GM19467 (cell line): ENCODE measurements at regions not wholly inside any gene's neighbourhood (a gene's known extent, or its start where the extent isn't known, plus 50 kb on each side); places are given as distances from the start of the nearest gene placed in this dataset.

ENCODE experiments used
- ATAC-seq: cut with Tn5 transposase; IDR thresholded peaks from one replicate; pipeline ENCODE4 v1.9.1; 2021; ENCODE audit warnings: mild to moderate bottlenecking, moderate library complexity; ENCODE audit not compliant: unreplicated experiment

- ATAC-seq: no peak
These were observed 621.7 kb upstream of the AGTR1 start for GRCh38 chr3:148075771-148076716.

GRCh38 chr3:148077318-148077923, 620.3 kb upstream of the AGTR1 start:
- no peak for ATAC-seq

DNA sequence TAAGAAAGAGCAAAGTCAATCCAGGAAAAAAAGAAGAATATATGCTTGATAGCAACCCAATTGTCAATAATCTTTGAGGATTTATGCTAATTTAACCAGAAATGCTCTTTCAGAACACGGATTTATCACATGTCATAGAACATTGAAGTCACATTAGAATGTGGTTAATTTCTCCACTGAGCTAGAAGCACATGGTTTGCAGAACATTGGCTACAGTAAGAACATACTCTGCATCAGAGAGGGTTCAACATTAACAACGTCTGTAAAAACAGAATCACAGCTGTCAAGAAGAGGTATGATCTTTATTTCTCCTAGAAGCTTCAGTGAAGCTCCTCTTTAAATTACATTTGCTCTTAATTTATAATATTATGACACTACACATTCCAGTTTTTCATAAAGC, 619.7 kb upstream of the AGTR1 start:
- ATAC-seq: no peak

GRCh38 chr3:148078658-148079057, 619.0 kb upstream of the AGTR1 start:
- ATAC-seq: no peak

DNA sequence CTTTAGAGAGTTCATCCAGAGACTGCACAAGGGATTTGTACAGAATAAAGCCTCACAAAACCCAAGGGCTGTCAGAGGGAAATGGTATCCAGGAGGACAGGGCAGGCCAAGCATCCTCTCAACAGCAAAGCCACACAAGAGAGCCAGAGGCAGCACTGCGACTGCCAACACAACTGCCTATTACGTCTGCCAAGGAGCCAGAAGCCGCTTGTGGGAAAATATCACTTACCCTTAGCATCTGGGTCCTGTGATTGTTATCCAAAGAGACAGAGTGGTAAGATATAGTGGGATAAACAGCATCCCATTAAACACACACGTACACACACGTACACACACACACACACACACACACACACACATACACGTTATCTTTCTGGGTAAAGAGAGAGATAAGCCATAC, 618.3 kb upstream of the AGTR1 start:
- no peak for ATAC-seq

- ATAC-seq: no peak
These were observed 615.8 kb upstream of the AGTR1 start for GRCh38 chr3:148081926-148082325.

DNA sequence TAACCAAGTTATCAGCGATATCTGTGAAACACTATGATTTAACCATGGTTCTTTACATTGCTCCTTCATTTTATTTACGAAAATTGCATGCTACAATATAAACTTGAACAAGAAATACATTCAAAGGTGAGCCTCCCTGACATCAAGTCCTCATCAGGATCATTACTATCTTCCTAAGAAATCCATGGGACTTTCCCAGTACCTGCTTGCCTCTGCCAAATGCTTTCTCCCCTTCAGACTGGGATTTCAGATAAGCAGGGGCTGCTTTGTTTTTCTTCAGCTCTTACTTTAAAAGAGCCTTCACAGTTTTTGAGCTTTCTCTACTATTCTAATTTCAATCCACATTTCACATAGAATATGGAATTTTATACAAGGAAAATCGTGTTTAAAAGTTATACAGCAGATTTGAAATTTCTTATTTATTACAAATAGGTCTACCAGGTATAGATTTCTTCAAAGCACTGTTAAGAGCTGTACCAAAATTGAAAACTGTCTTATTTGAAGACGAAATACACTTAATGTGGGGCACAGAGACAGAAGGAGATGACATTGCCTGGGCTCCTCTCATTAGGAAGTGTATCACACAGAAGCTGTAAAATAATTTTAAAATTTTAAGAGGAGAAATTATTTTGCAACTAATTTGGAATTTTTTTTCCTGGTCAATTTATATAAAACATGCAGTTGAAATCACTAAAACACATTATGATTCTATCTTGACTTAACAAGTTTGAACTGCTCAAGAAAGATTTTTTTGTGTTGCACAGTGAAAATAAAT, 615.0 kb upstream of the AGTR1 start:
- no peak for ATAC-seq

DNA sequence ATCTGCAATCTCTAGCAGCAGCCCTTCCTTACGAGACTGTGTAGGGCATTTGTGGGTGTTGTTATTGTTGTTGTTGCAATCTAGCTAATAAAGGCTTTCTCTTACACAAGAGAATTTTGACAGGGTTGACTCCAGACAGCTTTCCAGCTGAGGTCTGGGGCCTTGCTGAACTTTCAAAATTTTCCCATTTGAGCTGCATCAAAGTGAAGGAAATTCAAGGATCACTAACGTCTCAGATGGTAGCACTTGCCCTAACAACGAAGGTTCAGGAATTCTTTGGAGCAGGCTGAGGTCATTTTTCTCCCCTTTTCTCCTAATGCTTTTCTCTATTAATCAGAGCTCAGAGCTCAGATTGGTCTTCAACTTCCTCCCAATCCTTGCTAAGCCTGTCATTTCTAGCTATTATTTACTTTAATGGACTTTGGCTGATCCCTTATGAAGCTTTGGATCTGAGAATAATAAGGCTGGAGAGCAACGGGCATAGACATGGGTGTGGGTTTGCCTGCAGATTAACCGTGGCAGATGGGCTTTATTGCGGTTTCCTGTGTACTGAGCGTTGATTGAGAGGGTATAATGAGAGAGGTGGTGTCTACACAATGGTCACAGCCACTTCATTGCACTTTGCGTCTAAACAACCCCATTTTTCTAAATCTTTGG, 614.0 kb upstream of the AGTR1 start:
- no peak for ATAC-seq

GRCh38 chr3:148084931-148085330, 612.8 kb upstream of the AGTR1 start:
- ATAC-seq: peak; percentile 86

- no peak for ATAC-seq
These were observed 609.9 kb upstream of the AGTR1 start for GRCh38 chr3:148087601-148088371.

DNA sequence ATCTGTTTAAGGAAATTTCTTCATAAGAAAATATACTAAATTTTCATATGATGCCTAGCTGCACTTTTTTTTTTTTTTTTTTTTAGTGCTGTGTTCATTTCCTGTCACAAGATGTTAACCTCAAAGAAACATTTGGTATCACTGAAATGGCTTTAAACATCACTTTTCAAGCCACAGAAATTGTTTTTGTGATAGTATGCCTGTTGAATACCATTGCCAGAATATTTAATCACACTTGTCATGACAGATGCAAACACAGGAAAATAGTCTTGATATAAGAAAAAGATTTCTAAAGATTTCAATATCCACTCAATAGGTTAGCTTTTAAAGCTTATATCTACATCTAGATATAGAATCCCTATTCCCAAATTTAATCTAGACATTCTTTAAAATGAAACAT, 608.5 kb upstream of the AGTR1 start:
- ATAC-seq: no peak

DNA sequence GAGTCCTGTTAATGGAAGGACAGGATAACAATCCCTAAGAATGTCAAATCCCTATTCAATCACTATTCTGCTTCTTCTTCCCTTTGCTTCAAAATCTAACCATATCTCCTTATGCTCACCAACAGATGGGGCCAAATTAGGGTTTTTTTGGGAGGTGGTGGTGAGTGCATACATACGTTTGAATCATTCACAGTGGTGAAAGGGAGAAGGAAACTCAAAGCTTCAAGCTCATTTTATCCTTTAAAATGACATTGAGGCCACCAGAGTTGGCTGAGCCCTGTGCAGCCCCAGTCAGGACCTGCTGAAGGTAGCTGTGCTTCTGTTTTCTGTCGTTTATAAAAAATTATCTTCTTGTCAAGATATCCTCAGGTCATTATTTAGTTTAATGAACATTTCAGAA, 607.5 kb upstream of the AGTR1 start:
- ATAC-seq: no peak

DNA sequence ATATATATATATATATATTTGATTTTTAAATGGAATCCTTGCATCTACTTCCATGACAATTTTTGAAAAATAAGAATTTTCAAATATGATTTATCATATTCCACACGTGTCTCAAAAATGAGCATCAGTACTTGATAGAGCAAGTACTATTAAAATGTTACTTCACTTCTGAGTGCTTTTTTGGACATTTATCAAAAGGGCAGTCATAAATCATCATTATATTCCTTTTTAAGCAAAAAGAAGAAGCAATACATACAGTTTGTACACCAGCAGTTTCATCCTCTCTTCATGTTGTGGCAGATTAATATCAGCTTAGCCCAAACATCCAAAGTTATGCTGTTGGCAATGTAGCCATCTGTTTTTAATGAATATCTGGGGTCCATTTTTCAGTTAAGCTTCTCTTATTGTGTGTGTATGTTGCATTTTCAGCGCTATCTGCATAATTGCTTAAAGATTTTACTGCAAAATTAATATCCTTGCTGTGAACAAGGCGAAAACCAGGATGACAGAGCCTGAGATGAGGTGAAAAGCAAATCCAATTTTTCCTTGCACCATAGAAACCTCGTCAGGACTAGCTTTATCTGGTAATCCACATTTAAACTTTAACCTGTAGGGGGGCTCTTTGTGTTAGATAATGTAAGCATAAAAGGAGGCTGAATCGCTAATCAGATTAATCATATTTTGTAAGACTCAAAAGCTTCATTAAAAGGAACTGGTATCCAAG, 604.9 kb upstream of the AGTR1 start:
- ATAC-seq: no peak

- no peak for ATAC-seq
These were observed 604.0 kb upstream of the AGTR1 start for GRCh38 chr3:148093753-148094152.

DNA sequence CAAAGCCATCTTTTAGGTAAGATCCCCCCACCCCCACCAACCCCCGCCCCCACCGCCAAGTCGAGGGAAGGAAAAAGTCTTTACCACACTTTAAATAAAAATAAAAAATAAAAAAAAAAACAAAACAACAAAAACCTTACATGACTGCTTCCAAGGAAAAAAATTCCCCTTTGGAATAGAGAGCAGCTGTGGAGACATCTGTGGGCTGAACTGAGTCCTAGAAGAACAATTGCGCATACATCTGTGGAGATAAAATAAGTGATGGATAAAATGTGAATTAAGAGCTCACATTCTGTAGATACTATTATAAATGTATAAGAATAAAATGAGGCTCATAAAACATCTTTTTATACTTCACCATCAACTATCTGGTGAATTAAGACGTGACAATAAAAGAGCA, 601.7 kb upstream of the AGTR1 start:
- no peak for ATAC-seq

GRCh38 chr3:148100476-148100875, 597.2 kb upstream of the AGTR1 start:
- no peak for ATAC-seq

- no peak for ATAC-seq
These were observed 596.6 kb upstream of the AGTR1 start for GRCh38 chr3:148101061-148101460.

DNA sequence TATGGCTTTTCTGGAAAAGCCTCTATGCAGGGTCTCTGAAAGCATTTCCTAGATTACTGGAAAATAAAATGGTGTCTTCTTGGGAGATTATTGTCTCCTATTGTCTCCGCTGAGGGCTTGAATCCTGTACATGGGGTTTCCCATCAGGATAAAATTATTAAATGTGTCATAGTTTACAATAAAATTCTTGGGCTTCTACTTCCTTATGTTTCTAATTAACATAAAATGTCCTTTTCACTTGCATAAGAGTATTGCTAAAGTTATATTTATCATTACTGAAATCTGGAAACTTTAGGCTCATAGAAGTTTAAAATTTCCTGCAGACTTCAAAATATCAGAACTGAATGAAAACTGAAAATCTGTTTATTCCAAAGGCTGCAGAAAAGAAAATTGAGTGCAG, 595.5 kb upstream of the AGTR1 start:
- ATAC-seq: no peak

- ATAC-seq: no peak
These were observed 591.6 kb upstream of the AGTR1 start for GRCh38 chr3:148106062-148106461.

GRCh38 chr3:148126956-148127355, 570.7 kb upstream of the AGTR1 start:
- no peak for ATAC-seq
